Liver (tissue), 8 donors: ENCODE measurements at regions not wholly inside any gene's neighbourhood (a gene's known extent, or its start where the extent isn't known, plus 50 kb on each side); places are given as distances from the start of the nearest gene placed in this dataset.

ENCODE experiments used
- DNase-seq: peaks from one replicate; pipeline ENCODE4 v3.0.0-alpha.2; 2017; ENCODE audit warnings: low spot score
- H3K27ac ChIP-seq, 2 donors: one replicate each; pipeline ENCODE4 v1.7.0; 2013; ENCODE audit warnings: inconsistent platforms in 2 of 2, low read length in 2 of 2, control low read depth in 1 of 2, low read depth in 1 of 2, mild to moderate bottlenecking in 1 of 2
- H3K27me3 ChIP-seq, 4 donors: one replicate each; pipeline versions ENCODE4 v1.6.1 to v1.7.0; 2013; ENCODE audit warnings: low read length in 3 of 4, inconsistent platforms in 1 of 4, mild to moderate bottlenecking in 1 of 4, moderate library complexity in 1 of 4; ENCODE audit not compliant: control insufficient read depth in 4 of 4, insufficient read depth in 4 of 4
- H3K36me3 ChIP-seq, 4 donors: one replicate each; pipeline versions ENCODE4 v1.6.1 to v1.7.0; 2013; ENCODE audit warnings: low read length in 3 of 4, mild to moderate bottlenecking in 3 of 4, low read depth in 1 of 4, moderate library complexity in 1 of 4; ENCODE audit not compliant: control insufficient read depth in 4 of 4, insufficient read depth in 3 of 4
- H3K4me1 ChIP-seq, 4 donors: one replicate each; pipeline versions ENCODE4 v1.6.1 to v1.7.0; 2013; ENCODE audit warnings: low read length in 3 of 4, mild to moderate bottlenecking in 3 of 4, moderate library complexity in 1 of 4; ENCODE audit not compliant: control insufficient read depth in 4 of 4, insufficient read depth in 4 of 4
- H3K4me3 ChIP-seq, 3 donors: one replicate each; pipeline versions ENCODE4 v1.6.1 to v1.7.0; 2013; ENCODE audit warnings: low read length in 3 of 3, control low read depth in 1 of 3, low read depth in 1 of 3, mild to moderate bottlenecking in 1 of 3
- H3K9ac ChIP-seq, 2 donors: one replicate each; pipeline ENCODE4 v1.7.0; 2013; ENCODE audit warnings: low read length in 2 of 2, mild to moderate bottlenecking in 2 of 2, moderate library complexity in 2 of 2, control low read depth in 1 of 2, low read depth in 1 of 2
- H3K9me3 ChIP-seq, 4 donors: one replicate each; pipeline versions ENCODE4 v1.6.1 to v1.7.0; 2013; ENCODE audit warnings: low read length in 3 of 4; ENCODE audit not compliant: control insufficient read depth in 4 of 4
- EGR1 ChIP-seq, 2 donors: IDR thresholded peaks; 2 replicates each; pipeline ENCODE4 v1.6.1; 2016 to 2018; ENCODE audit warnings: antibody characterized with exemption in 2 of 2, low read depth in 2 of 2
- FOXA1 ChIP-seq: IDR thresholded peaks from 2 replicates; pipeline ENCODE4 v1.6.1; 2016; ENCODE audit warnings: antibody characterized with exemption
- FOXA2 ChIP-seq: IDR thresholded peaks from 2 replicates; pipeline ENCODE4 v1.6.1; 2016; ENCODE audit warnings: antibody characterized with exemption
- GABPA ChIP-seq, 2 donors: IDR thresholded peaks in 1 of 2; conservative IDR thresholded peaks in 1 of 2; 2 replicates each; pipeline ENCODE4 v1.6.1; 2016; ENCODE audit warnings: antibody characterized with exemption in 2 of 2, mild to moderate bottlenecking in 1 of 2, moderate library complexity in 1 of 2
- HNF4A ChIP-seq, 2 donors: conservative IDR thresholded peaks; 2 replicates each; pipeline ENCODE4 v1.6.1; 2016; ENCODE audit warnings: antibody characterized with exemption in 2 of 2, mild to moderate bottlenecking in 2 of 2
- HNF4G ChIP-seq: IDR thresholded peaks from 2 replicates; pipeline ENCODE4 v1.6.1; 2016; ENCODE audit warnings: antibody characterized with exemption
- JUND ChIP-seq, 2 donors: IDR thresholded peaks; 2 replicates each; pipeline ENCODE4 v1.6.1; 2016; ENCODE audit warnings: antibody characterized with exemption in 2 of 2
- NR2F2 ChIP-seq: IDR thresholded peaks from 2 replicates; pipeline ENCODE4 v1.6.1; 2016; ENCODE audit warnings: antibody characterized with exemption
- RAD21 ChIP-seq, 2 donors: IDR thresholded peaks; 2 replicates each; pipeline ENCODE4 v1.6.1; 2016; ENCODE audit warnings: antibody characterized with exemption in 2 of 2, mild to moderate bottlenecking in 2 of 2
- REST ChIP-seq: IDR thresholded peaks from 2 replicates; pipeline ENCODE4 v1.6.1; 2016; ENCODE audit warnings: antibody characterized with exemption, mild to moderate bottlenecking
- RXRA ChIP-seq, 2 donors: IDR thresholded peaks; 2 replicates each; pipeline ENCODE4 v1.6.1; 2017 to 2018; ENCODE audit warnings: antibody characterized with exemption in 2 of 2, mild to moderate bottlenecking in 1 of 2
- SP1 ChIP-seq: IDR thresholded peaks from 2 replicates; pipeline ENCODE4 v1.6.1; 2018; ENCODE audit warnings: antibody characterized with exemption, mild to moderate bottlenecking
- YY1 ChIP-seq: IDR thresholded peaks from 2 replicates; pipeline ENCODE4 v1.6.1; 2016; ENCODE audit warnings: antibody characterized with exemption, mild to moderate bottlenecking
- ZBTB33 ChIP-seq: IDR thresholded peaks from 2 replicates; pipeline ENCODE4 v1.6.1; 2016; ENCODE audit warnings: antibody characterized with exemption
- WGBS: extraction: QIAGEN DNeasy Blood & Tissue Kit; methylation state at CpG from one replicate; pipeline ENCODE4 v1.1.7; 2013; 5-methylcytosine and 5-hydroxymethylcytosine counted together
- TF ChIP-seq, protein P1 (sequence below): fragments of 150-350 bp; IDR thresholded peaks from 2 replicates; pipeline ENCODE4 v1.5.1; 2017; ENCODE audit warnings: improper control_type of control experiment, low read depth, low read length; ENCODE audit not compliant: missing input control
- TF ChIP-seq, protein P2 (sequence below): IDR thresholded peaks from 2 replicates; pipeline ENCODE4 v1.6.1; 2016; ENCODE audit warnings: antibody characterized with exemption
- donor health status: healthy.
- donor health status: healthy.
- donor health status: healthy.
- donor health status: healthy.
- donor health status: healthy.

- H3K4me3 ChIP-seq, result no peak overlapping the region
- H3K4me1 ChIP-seq, result no peaks in the 10 kb centered on the region
- 83% methylated on average over 4 of the region's 4 CpGs for WGBS
- H3K27me3 ChIP-seq, result peaks cover 0 to 4% (median 0%) of the 10 kb centered on the region in 4 donors
- no peaks in the 10 kb centered on the region for H3K36me3 ChIP-seq
- no peak for TF ChIP-seq EGR1 (IDR thresholded peaks at IDR 0.05; ENCODE audit: low read depth in 2 of 2)
- no peak for TF ChIP-seq HNF4G
- no peak for TF ChIP-seq FOXA2
- no peak for TF ChIP-seq RXRA (IDR thresholded peaks at IDR 0.05)
- TF ChIP-seq ZBTB33, result no peak
- TF ChIP-seq, protein P1, sequence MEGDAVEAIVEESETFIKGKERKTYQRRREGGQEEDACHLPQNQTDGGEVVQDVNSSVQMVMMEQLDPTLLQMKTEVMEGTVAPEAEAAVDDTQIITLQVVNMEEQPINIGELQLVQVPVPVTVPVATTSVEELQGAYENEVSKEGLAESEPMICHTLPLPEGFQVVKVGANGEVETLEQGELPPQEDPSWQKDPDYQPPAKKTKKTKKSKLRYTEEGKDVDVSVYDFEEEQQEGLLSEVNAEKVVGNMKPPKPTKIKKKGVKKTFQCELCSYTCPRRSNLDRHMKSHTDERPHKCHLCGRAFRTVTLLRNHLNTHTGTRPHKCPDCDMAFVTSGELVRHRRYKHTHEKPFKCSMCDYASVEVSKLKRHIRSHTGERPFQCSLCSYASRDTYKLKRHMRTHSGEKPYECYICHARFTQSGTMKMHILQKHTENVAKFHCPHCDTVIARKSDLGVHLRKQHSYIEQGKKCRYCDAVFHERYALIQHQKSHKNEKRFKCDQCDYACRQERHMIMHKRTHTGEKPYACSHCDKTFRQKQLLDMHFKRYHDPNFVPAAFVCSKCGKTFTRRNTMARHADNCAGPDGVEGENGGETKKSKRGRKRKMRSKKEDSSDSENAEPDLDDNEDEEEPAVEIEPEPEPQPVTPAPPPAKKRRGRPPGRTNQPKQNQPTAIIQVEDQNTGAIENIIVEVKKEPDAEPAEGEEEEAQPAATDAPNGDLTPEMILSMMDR, result no peak
- no peak for TF ChIP-seq GABPA (IDR thresholded peaks at IDR 0.05 in 1 of 2, conservative IDR thresholded peaks at IDR 0.05 in 1 of 2)
- no peak for TF ChIP-seq HNF4A (conservative IDR thresholded peaks at IDR 0.05)
- no peak for TF ChIP-seq REST
- no peak for TF ChIP-seq NR2F2
- TF ChIP-seq FOXA1, result no peak
- TF ChIP-seq, protein P2, sequence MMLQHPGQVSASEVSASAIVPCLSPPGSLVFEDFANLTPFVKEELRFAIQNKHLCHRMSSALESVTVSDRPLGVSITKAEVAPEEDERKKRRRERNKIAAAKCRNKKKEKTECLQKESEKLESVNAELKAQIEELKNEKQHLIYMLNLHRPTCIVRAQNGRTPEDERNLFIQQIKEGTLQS, result no peak
- TF ChIP-seq JUND (IDR thresholded peaks at IDR 0.05), result no peak
- no peak overlapping the region for H3K27ac ChIP-seq
- no peaks in the 10 kb centered on the region for H3K9me3 ChIP-seq
- H3K9ac ChIP-seq, result no peak overlapping the region
- DNase-seq, result no peak
These were observed 78.5 kb upstream of the RBMS3 start for GRCh38 chr3:29202378-29202777.

GRCh38 chr3:29203851-29204250 lies 77.0 kb upstream of the RBMS3 start:
- WGBS, result 90% methylated on average over 1 of the region's 1 CpG
- DNase-seq, result no peak
- Histone ChIP-seq H3K4me1 (no peaks in the 10 kb centered on the region), H3K27me3 (peaks cover 0 to 4% (median 0%) of the 10 kb centered on the region in 4 donors), H3K9ac (no peak overlapping the region), H3K9me3 (no peaks in the 10 kb centered on the region), H3K36me3 (no peaks in the 10 kb centered on the region), H3K4me3 (no peak overlapping the region), H3K27ac (no peak overlapping the region)
- TF ChIP-seq, protein P1, result no peak
- no peak for TF ChIP-seq RAD21 (IDR thresholded peaks at IDR 0.05)
- TF ChIP-seq NR2F2, result no peak
- TF ChIP-seq YY1, result no peak
- no peak for TF ChIP-seq JUND (IDR thresholded peaks at IDR 0.05)
- no peak for TF ChIP-seq REST
- TF ChIP-seq ZBTB33, result no peak
- no peak for TF ChIP-seq SP1
- TF ChIP-seq EGR1 (IDR thresholded peaks at IDR 0.05; ENCODE audit: low read depth in 2 of 2), result no peak
- TF ChIP-seq FOXA2, result no peak
- no peak for TF ChIP-seq HNF4G
